Dermis microvascular lymphatic vessel endothelial cell (primary cell): ENCODE measurements at regions not wholly inside any gene's neighbourhood (a gene's known extent, or its start where the extent isn't known, plus 50 kb on each side); places are given as distances from the start of the nearest gene placed in this dataset.
"Not testable (repeated sequence)": the region's sequence is repeated elsewhere in the genome, so short reads cannot be mapped to it uniquely, and the experiment has no call there.

ENCODE experiments used
- DNase-seq, 2 donors: peaks; one replicate each; pipeline versions ENCODE4 v3.0.0 to v3.0.0-alpha.2; 2010; ENCODE audit warnings: low read depth in 2 of 2

GRCh38 chr3:72536878-72537267 is 311.4 kb downstream of the SHQ1 start:
- DNase-seq, result no peak

- DNase-seq, result no peak
These were observed 311.9 kb downstream of the SHQ1 start for GRCh38 chr3:72536206-72536877.

GRCh38 chr3:72535772-72536171 is 312.5 kb downstream of the SHQ1 start:
- DNase-seq, result no peak

- no peak for DNase-seq
These were observed 314.4 kb downstream of the SHQ1 start for GRCh38 chr3:72533591-72534473.

- DNase-seq, result no peak
These were observed 317.8 kb downstream of the SHQ1 start for GRCh38 chr3:72530426-72530825.

GRCh38 chr3:72529081-72529480 is 319.2 kb downstream of the SHQ1 start:
- no peak for DNase-seq

- no peak for DNase-seq
These were observed 324.7 kb downstream of the SHQ1 start for GRCh38 chr3:72523429-72524151.

GRCh38 chr3:72520690-72521308 is 327.4 kb downstream of the SHQ1 start:
- DNase-seq, result no peak

GRCh38 chr3:72519946-72520604 is 328.2 kb downstream of the SHQ1 start:
- DNase-seq, result no peak

- DNase-seq, result no peak
These were observed 330.3 kb downstream of the SHQ1 start for GRCh38 chr3:72517921-72518424.

GRCh38 chr3:72517336-72517735 is 330.9 kb downstream of the SHQ1 start:
- no peak for DNase-seq

GRCh38 chr3:72516361-72516760 is 331.9 kb downstream of the SHQ1 start:
- DNase-seq, result no peak

GRCh38 chr3:72515941-72516340 is 332.3 kb downstream of the SHQ1 start:
- DNase-seq, result no peak

- no peak for DNase-seq
These were observed 333.0 kb downstream of the SHQ1 start for GRCh38 chr3:72515281-72515680.

GRCh38 chr3:72510247-72510646 is 338.0 kb downstream of the SHQ1 start:
- no peak for DNase-seq

- no peak for DNase-seq
These were observed 342.5 kb downstream of the SHQ1 start for GRCh38 chr3:72505539-72506405.

GRCh38 chr3:72497501-72497900 is 350.7 kb downstream of the SHQ1 start:
- DNase-seq, result not testable (repeated sequence)

GRCh38 chr3:72496051-72496670 is 352.1 kb downstream of the SHQ1 start:
- DNase-seq, result no peak

GRCh38 chr3:72494626-72495025 is 353.6 kb downstream of the SHQ1 start:
- no peak for DNase-seq

- no peak for DNase-seq
These were observed 354.1 kb downstream of the SHQ1 start for GRCh38 chr3:72494130-72494529.
